NCI-H2196 (cell line): ENCODE measurements at regions not wholly inside any gene's neighbourhood (a gene's known extent, or its start where the extent isn't known, plus 50 kb on each side); places are given as distances from the start of the nearest gene placed in this dataset.

Experiments
- DNase-seq: peaks from one replicate; lab custom pipeline; 2025; ENCODE audit not compliant: unreplicated experiment; lab: John Stamatoyannopoulos, UW

DNA sequence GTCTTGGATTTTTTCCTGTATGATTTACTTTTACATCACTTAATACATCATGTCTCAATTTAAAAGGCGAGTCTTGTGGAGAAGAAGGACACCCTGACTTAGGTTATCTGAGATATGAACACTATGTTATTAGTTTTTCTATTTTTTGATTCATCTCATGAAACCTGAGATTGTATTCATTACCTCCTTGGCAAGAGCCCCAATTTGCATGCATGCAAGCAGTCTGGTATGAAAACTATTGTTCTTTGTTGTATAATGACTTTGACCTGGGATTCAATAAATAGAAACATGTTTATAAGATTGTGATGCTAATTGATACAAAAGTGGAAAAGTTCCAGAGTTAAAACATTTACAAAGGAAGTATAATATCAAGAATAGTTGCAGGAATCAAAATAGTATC, 576.1 kb downstream of the NOVA1 start:
- DNase-seq = no peak

DNA sequence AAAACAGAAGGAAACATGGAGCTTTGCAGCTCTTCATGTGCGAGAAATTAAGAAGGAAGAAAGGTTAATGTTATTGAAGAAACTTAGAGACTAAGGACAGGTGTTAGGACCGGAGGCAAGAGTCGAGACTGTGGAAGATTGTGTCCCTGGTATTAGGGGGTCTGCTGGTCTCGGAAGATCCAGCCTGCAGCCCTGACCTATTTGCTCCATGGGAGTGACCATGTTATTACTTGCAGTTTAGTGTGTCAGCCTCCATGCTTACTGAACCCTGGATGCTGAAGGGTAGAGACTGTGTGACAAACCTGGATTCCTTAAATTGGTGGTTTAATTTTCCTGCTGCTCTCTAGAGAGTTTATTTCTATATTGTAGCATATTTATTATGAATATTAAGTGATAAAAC, 580.6 kb downstream of the NOVA1 start:
- DNase-seq = no peak

DNA sequence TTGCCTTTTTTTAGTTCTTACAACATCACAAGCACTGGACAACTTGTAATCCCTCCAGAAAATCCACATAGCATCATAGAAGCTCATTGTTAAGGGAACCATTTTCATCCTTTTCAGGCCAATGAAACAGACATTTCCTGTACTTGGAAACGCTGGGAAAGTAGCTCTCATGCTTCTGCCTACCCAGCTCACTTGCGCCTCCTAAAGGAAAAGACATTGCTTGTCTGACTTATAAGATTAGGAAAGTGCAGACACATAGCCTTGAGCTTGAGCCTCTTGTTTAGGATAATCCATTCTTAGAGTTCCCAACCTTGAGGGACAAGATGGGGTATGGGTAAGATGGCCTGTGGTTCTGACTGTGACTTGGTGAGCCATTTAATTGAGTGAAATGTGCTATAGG, 589.5 kb downstream of the NOVA1 start:
- no peak for DNase-seq

DNA sequence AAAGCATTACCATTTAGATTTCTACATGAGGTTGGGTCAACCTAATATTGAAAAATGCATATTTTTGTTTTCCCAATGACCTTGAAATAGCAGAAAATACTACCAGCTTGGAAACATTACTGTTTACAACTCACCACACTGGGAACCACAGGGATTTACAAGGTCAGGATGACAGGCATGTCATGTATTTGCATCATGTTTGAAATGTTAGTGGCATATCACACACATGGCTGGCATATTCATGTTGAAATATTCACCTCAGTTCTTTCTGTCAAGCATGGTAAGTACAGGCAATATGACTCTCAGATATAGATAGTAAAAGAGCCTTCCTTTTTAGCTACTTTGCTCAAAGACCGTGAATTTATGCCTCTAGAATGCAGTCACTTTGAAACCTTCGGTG, 593.5 kb downstream of the NOVA1 start:
- DNase-seq = no peak

DNA sequence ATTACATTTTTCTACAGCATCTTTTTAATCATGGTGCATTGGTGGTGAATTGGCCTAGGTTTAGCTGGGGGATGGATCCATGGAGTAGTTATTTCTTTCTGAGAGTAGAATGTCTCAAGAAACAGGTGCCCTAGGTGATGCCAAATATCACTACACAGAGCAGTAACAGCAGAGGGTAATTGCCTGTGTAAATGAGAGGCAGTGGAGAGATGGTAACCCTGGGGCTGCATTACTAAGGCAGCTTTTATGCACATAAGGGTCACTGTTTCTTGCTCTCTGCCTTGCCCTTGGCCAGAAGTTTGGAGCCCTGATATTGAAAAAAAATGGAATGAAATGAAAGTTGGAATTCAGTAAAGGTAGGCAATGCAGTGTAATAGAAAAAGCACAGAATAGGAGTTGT, 604.0 kb downstream of the NOVA1 start:
- DNase-seq = no peak

DNA sequence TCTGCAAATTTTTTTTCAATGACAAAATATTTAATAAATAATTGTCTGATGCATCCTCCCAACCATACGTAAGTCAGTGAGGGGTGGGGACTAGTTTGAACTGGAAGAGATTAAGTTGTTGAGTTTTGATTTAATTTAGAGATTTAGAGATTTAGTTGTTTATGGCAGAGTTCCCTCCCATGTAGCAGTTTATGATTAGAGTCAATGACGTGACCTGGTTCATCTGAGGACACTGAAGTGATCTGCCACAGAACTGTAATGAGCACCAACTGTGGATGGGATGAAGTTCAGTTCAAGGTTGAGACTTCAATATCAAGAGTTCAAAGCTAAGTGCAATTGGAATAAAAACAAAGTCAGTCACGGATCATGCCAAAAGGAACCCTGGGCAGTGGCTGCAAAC, 609.3 kb downstream of the NOVA1 start:
- no peak for DNase-seq

DNA sequence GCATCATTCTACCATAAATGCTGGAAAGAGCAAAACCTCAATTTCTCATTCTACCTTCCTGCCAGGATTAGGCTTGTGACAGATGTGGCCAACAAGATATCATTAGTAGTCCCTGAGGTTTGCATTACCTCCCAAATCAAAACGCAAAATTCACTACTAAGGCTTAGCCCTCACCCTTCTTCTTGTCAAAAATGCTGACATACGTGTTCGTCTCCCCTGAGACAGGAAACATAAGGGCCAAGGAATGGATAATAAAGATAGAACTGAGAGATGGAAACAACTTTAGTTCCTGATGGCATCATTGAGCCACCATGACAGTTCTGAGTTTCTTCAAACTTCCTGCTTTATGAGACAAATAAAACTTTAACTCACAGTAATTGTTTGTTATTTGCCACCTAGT, 642.1 kb downstream of the NOVA1 start:
- DNase-seq = no peak

DNA sequence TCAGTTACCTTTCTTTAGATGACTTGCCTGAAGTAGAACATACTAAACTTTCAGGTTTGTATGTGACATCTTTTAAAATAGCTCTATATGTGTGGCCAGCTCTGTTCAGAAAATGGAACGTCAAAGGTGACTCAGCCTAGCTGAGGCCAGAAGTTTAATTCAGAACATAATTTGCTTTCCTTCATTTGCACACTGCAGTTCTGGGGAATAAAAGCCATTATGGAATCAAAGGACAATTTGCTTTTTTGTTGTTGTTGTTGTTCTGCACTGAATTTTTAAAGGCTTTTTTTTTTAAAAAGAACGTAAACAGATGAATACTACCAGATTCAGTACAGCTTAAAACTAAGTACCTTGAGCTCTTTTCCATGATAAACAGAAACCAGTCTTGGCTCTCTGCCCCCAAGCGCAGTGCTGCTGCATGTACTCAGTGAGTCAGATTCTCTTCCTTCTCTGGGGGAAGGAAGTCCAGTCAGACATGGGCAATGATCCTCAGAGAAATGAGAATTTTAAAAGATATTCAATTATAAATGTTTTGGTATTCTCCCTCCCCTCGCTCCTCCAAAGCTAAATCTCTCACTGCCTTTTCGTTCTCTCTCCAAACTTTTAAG, 644.2 kb downstream of the NOVA1 start:
- DNase-seq = no peak

DNA sequence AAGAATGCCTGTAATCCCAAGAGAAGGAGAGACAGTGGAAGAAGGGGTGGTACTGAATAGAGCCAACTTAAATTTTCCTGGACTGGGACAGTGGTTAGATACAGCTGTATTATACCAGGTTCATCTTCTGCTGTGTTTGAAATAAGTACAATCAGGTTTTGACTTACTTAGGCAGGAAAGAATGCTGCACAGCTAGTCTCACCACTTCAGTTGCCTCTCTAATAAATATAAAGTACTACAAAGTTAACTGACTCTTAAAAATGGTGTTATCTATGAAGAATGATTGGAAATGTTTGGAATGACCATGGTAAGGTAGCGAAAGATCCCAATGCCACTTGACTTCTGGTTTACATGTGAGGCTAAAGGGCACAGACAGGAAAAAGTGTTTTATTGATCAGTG, 652.1 kb downstream of the NOVA1 start:
- DNase-seq = no peak

DNA sequence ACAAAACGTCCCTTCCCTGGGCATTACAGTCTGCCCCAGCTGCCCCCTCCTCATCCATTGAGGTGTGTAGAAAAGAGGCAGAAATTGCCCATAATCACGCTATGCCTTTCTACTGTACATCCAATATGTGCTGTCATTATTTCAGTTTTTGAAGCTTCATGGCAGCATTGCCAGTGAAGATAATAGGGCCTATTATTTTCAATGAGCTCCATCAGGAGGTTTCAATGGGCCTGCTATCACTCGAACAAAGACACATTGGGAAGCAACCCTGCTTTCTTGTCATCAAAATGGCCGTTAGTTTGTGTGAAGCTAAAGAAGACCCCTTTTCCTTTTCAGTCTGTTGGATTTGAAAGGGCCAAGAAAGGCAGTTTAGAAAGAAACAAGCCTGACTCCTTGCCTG, 653.8 kb downstream of the NOVA1 start:
- no peak for DNase-seq

DNA sequence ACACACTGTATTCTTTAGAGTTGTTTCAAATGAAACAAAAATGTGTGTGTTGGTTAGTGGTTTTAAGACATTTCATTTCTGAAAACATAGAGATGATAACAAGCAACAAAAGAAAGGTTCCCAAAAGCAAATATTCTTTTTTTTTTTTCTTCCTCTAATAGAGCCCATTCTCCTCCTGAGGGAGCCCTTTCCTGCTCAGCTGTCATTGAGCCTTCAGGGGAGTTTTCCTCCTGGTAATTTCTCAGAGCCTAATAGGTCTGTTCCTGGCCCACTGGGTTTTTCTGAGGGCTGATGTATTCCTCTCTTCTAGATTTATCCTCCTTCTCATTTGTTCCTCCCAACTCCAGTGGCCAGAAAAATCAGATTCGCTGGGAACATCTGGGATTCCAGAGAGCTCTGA, 654.5 kb downstream of the NOVA1 start:
- no peak for DNase-seq

DNA sequence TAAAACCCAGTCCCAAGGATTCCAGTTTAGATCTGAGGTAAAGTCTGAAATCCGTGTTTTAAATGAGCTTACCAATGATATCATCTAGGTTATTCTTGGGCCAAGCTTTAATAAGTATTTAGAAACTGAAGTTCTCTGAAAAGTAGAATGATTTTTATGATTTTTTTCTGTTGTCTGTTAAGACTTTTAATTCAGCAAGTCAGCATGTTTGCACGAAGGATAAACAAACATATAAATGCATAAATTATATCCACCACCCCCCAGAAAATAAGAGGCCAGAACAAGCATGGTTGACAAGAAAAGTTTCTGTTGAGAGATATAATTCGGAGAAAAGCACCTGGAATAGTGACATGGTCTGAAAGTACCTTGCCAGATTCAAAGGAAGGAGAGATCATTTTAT, 655.7 kb downstream of the NOVA1 start:
- DNase-seq = no peak

DNA sequence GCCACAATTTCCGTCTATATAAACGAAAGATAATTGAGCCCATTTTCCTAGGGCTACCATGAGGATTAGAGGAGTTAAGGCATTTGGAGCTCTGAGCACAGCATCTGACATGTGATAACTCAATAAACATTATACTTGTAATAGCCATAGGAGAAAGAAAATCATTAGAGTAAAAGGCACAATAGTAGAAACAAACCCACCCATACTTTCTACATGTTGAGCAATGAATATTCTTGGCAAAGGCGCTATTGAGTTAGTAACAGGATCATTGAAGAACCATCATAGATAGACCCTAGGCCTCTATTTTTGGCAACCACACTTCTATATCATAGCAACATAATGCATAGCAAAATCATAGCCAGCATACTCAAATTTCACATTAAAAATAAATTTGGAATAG, 664.1 kb downstream of the NOVA1 start:
- DNase-seq = no peak

DNA sequence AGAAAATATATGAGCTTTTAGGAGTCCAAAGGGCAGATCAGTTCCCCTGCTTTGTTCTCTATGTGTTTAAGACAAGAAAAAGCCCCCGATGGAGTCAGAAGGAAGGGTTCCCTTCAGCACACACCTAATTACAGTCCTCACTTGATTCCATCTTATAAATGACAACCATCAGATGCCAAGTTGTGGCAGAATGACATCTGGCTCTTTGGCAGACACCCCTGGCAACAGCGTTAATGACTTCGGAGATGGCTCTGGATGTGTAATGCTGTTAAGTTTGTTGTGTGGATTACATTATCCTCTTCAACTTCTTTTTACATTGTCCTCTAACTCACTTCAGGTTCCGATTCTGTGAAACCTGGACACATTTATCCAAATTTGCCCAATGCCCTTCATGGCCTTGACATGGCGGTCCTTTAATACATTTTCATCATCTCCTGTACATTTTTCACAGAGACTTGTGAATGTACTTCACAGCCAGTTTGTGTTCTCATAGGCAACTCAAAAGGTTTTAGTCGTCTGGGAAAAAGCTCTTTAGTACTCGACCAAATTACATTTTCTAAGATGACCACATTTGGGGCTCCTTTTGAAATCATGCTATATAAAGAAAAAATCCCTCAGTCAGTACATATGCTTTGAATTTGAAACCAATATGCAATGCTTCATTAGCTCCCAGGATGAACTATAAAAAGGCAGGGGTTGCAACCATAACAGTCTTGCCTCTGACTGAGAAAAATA, 667.8 kb downstream of the NOVA1 start:
- DNase-seq = no peak

DNA sequence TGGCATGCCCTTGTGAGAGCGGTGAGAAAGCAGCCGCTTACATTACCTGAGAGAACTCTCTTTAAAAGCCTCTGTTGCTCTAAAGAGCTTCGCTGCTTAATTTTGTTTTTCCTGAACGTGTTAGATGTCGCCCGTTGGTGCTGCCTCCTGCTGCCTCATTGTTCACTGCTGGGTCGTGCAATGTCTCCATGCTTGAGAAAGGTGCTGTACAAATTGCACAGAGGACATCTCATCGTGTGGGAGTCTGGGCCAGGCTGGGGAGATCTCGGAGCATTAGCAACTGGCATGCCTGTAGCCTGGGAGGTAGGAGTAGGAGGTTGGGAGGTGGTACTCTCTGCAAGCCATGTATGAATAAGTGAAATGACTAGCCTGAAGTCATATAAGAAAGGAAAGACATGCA, 686.0 kb downstream of the NOVA1 start:
- DNase-seq = no peak

DNA sequence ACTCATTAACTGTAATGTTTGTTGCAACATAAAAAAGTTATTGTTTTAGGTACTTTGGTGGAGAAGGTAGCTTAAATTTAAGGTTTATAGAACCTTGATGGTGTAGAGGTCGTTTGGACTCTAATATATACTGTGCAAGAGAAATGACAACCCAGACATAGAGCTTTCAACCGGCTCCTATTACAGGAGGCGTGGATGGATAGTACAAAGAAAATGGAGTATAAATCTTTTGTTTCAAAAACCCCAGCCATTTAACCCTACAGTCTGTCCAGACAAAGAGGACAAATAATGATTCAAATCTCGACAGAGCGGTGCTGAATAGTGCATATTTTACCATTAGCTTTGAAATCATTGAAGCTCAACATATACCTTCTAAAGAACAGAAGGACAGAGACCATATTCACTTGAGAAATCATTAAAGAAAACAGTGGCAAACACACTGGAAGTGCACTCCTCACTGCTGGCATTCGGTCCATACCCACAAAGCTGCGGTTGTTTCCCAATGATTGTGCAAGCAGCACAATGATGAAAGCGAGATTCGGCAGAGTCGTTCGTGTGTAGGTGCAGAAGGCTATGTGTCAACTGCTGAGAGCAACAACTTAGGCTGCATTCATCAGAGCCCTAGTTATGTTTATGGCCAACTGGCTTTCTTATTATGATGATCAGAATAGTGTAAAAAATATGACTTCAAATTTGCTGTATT, 688.6 kb downstream of the NOVA1 start:
- DNase-seq = no peak

DNA sequence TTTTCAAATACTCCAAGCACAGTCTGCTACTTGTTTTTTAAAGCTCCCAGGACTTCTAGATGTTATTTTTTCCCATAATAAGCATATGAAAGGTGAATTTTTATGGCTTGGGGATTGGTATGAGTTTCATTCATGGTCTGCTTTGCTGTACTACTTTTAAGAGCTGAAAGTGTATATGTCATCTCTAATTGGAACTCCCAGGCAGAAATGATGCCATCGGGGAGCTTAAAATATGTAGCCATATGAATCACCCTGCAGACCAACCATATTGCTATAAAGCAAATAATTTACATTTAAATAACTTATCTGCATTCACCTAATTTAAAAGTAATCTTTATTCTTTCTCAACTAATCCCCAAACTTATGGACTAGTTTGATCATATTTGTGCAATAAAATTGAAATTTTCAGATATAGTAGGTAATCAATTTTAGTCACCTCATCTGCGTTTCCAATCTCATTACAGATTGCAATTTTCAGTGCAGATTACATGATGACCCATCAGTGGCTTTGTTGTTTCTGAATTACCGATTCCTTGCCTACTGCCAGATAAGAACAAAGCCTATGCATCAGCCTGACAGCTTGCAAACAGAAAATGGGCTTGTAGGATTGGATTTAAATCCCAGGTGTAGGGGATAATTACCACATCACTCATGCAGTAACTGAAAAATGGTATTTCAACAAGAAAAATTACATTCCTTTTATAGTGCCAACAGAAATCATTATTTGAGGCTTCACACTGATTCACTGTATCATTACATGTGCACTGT, 689.4 kb downstream of the NOVA1 start:
- DNase-seq = no peak

DNA sequence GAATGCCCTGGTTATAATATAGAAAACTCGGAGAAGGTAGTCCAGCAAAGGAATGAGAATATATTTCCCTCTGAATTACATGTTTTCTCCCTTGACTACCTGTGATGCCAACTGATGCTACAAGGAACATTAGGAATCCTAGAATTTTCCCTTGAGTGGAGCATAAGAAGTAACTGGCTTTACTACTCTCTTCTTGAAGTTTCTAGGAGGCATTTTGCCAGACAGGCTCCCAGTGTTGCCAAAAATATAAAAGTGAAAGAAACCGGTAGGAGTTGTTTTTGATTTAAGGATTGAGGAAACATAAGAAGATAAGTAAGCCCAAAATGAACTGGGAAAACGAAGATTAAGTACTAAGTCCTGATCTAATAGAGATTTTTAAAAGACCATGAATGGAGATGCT, 693.4 kb downstream of the NOVA1 start:
- DNase-seq = no peak

DNA sequence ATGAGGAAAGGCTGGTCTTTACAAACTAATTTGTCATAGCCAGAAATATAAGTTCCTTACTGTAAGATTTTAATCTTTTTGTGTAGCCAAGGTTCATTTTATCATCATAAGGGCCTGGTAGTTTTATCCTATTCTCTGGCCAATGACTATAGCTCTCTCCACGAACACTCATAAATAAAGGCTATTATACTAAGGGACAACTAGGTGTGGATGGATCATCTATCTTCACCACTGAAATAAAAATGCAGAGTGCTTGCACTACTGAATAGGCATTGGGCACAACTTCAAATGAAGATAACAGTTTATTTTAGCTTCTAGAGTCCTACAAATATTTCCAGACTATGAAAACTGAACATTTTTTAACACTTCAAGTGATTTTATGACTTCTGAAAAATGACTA, 698.6 kb downstream of the NOVA1 start:
- DNase-seq = no peak

DNA sequence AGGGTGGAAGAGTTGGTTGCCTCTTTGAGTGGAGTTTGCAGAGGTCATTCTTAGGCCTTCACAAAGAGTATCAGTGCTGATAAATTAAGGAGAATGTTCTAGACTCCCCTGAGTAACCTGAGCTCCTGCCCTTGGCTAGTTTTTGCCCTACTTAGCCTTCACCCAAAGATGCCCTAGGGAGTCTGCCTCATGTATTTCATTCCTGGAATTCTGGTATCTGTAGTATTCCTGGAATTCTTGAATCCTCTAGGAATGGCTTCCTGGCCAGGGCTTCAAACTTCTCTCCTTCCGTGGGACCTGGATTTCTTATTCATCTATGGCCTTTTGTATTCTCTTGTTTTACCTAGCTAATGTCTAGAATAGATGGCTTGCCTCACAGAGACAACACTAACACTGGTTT, 701.1 kb downstream of the NOVA1 start:
- no peak for DNase-seq

DNA sequence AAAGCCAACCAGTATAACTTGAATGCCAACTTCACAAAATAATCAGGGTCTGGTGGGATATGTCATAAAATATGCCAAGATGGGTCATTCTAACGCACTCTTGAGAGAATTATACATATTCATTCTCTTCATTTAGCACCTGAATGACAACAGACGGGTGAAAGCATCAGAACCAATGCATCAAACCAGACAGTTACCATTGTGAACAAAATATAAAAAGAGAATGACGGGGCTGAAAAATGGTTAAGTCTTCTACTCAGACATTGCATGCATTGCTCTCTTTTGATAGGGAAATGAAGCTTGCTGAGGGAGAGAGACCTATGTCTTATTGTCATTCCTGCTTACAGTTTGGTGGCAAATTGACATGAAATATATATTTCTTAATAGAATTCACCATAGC, 702.1 kb downstream of the NOVA1 start:
- DNase-seq = no peak
